ENCODE measurements at regions not wholly inside any gene's neighbourhood (a gene's known extent, or its start where the extent isn't known, plus 50 kb on each side); places are given as distances from the start of the nearest gene placed in this dataset.

DNA sequence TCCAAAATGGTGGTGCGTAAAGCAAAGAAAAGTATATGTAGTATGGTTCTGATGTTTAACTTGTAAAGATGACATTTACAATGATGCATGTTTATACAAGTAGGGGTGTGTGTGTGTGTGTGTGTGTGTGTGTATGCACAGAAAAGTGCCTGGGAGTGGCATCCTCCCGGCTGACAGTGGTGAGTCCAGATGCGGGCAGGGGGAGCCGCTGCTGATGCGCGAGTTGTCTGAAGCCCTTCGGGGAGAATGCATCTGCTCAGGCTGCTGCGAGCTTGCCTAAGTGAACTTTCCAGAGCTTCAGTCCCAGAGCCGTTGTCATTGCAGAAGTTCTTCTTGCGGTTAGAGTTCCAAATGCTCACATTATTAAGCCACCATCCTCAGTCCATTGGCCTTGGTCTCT lies 429.7 kb upstream of the HS6ST1 start:
- Histone ChIP-seq H3K4me3 (no peak overlapping the region), H3K27me3 (no peaks in the 10 kb centered on the region), H3K36me3 (ENCODE audit: low read depth, missing control alignments) (no peaks in the 10 kb centered on the region), H3K4me1 (peaks cover 22% of the 10 kb centered on the region), H3K27ac (no peak overlapping the region), H3K9me3 (no peaks in the 10 kb centered on the region)
- intact Hi-C loops (cut with DNase I; ENCODE audit: low total_unique reads): no loop called here
- no peak for DNase-seq
- TF ChIP-seq POLR2A (IDR thresholded peaks at IDR 0.05): no peak
- TF ChIP-seq, protein P1, sequence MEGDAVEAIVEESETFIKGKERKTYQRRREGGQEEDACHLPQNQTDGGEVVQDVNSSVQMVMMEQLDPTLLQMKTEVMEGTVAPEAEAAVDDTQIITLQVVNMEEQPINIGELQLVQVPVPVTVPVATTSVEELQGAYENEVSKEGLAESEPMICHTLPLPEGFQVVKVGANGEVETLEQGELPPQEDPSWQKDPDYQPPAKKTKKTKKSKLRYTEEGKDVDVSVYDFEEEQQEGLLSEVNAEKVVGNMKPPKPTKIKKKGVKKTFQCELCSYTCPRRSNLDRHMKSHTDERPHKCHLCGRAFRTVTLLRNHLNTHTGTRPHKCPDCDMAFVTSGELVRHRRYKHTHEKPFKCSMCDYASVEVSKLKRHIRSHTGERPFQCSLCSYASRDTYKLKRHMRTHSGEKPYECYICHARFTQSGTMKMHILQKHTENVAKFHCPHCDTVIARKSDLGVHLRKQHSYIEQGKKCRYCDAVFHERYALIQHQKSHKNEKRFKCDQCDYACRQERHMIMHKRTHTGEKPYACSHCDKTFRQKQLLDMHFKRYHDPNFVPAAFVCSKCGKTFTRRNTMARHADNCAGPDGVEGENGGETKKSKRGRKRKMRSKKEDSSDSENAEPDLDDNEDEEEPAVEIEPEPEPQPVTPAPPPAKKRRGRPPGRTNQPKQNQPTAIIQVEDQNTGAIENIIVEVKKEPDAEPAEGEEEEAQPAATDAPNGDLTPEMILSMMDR (IDR thresholded peaks at IDR 0.05): no peak
- WGBS, 2 donors: 72 to 78% methylated on average over 8 to 10 of the region's 10 CpGs

DNA sequence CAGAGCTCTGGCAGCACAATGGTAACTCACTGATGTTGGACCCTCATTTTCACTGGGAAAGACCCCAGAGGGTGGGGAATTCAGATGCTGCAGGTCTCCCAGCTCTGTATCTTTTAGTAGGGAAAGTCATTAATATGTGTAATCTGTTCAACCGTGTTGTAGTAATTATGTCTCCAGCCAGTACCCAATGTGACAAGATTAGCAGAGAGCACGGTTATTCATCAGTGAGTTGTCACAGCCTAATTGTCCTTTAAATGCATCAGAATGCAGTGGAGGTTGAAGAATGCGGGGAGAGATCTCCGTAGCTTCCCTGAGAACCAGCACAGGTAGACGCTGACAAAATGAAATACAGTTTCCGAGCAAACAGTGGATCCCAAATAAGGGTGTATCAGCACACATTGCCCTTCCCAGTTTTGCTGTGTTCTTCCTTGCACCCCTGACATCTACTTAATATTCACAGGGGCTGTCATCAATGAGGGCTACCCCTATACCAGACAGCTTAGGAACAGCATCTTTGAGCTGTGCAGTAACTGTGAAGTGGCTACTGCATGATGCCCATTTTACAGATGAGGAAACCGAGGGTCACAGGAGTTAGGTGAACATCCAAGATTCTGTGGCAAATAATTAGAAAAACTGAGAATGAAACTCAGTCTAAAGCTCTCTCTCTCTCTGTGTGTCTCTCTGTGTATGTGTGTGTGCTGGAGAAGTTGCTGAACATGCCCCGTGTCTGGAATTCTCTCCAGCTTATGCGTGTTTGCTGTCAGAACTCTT lies 430.4 kb upstream of the HS6ST1 start:
- WGBS, 2 donors: 86 to 88% methylated on average over 9 of the region's 9 CpGs
- no peak for TF ChIP-seq POLR2A (IDR thresholded peaks at IDR 0.05)
- TF ChIP-seq, protein P1 (IDR thresholded peaks at IDR 0.05): no peak
- Histone ChIP-seq H3K36me3 (ENCODE audit: low read depth, missing control alignments) (no peaks in the 10 kb centered on the region), H3K4me1 (peaks cover 28% of the 10 kb centered on the region), H3K27ac (no peak overlapping the region), H3K27me3 (no peaks in the 10 kb centered on the region), H3K9me3 (no peaks in the 10 kb centered on the region), H3K4me3 (no peak overlapping the region)
- no peak for DNase-seq
- intact Hi-C loops (cut with DNase I; ENCODE audit: low total_unique reads): no loop called here

DNA sequence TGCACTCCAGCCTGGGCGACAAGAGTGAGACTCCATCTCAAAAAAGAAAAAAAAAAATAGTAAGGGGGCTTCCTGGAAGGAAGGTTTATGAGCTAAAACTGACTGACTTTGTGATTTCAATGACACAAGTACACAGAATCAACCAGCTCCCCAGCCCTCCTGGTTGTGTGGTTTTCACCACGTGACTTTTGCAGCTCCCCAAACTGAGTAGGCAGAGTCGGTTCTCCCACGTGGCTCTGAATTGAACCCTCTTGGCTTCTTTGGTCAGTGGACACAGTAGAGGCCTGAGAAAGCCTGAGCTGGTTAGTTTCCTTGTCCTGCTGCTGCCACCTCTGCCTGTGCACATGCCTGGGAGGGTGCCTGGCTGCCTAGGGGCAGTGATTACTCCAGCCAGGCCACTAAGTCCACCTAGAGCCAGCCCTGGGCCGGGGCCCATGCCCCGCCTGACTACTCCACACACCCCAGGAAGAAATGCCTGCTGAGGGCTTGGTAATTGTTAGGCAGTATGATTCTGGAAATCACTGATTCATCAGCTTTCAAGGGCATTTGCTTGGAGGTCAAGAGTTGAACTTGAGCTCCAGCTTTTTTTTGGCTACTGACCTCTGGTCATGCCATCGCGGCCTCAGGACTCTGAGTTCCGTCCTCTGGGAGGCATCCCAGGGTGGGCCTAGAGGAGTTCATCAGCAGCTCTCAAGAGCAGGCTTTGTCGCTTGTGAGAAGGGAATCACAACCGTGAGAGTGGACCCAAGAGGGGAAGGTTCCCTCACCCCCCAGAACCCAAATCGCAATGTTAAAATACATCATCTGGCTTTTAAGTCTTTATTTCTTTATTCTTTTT lies 431.9 kb upstream of the HS6ST1 start:
- DNase-seq: no peak
- H3K4me3 ChIP-seq: no peak overlapping the region

DNA sequence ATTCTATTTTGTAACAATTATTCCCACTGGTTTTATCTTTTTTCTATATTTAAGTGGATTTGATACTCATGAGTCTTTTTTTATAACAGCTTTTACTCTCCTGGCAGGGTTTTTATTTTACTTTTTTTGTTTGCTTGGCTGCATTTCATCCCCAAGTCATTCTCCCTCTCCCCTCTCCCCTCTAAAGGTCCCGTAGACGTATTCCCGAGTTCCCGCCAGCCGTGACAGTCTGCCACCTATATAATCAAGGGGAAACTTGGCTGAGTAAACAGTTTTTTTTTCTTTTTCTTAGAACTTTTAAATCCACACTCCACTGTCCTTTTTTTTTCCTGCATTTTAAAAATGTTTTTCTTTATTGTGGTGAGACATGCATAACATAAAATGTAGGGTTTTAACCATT lies 433.1 kb upstream of the HS6ST1 start:
- no peak for TF ChIP-seq POLR2A (IDR thresholded peaks at IDR 0.05)
- TF ChIP-seq, protein P1 (IDR thresholded peaks at IDR 0.05): no peak
- DNase-seq: no peak
- H3K27me3 ChIP-seq: no peaks in the 10 kb centered on the region
- H3K36me3 ChIP-seq (ENCODE audit: low read depth, missing control alignments): no peaks in the 10 kb centered on the region
- H3K4me3 ChIP-seq: no peak overlapping the region
- H3K4me1 ChIP-seq: peaks cover 23% of the 10 kb centered on the region
- 20 to 43% methylated on average over 5 of the region's 5 CpGs for WGBS, 2 donors
- H3K9me3 ChIP-seq: no peaks in the 10 kb centered on the region
- intact Hi-C loops (cut with DNase I; ENCODE audit: low total_unique reads): no loop called here
- peak overlapping the region in 1 of 2 donors; percentile 16 for H3K27ac ChIP-seq

More for the DNA sequence above, 431.9 kb upstream of the HS6ST1 start:
- 67 to 71% methylated on average over 10 to 12 of the region's 12 CpGs for WGBS, 2 donors
- Histone ChIP-seq H3K27ac (peak overlapping the region in 1 of 2 donors; percentile 50), H3K9me3 (no peaks in the 10 kb centered on the region), H3K36me3 (ENCODE audit: low read depth, missing control alignments) (no peaks in the 10 kb centered on the region), H3K4me1 (peaks cover 23% of the 10 kb centered on the region), H3K27me3 (no peaks in the 10 kb centered on the region)
- TF ChIP-seq, protein P1 (IDR thresholded peaks at IDR 0.05): no peak
- TF ChIP-seq POLR2A (IDR thresholded peaks at IDR 0.05): no peak
- intact Hi-C loops (cut with DNase I; ENCODE audit: low total_unique reads): no loop called here

All from testis (tissue), 2 donors.